ENCODE measurements at regions not wholly inside any gene's neighbourhood (a gene's known extent, or its start where the extent isn't known, plus 50 kb on each side); places are given as distances from the start of the nearest gene placed in this dataset.

DNA sequence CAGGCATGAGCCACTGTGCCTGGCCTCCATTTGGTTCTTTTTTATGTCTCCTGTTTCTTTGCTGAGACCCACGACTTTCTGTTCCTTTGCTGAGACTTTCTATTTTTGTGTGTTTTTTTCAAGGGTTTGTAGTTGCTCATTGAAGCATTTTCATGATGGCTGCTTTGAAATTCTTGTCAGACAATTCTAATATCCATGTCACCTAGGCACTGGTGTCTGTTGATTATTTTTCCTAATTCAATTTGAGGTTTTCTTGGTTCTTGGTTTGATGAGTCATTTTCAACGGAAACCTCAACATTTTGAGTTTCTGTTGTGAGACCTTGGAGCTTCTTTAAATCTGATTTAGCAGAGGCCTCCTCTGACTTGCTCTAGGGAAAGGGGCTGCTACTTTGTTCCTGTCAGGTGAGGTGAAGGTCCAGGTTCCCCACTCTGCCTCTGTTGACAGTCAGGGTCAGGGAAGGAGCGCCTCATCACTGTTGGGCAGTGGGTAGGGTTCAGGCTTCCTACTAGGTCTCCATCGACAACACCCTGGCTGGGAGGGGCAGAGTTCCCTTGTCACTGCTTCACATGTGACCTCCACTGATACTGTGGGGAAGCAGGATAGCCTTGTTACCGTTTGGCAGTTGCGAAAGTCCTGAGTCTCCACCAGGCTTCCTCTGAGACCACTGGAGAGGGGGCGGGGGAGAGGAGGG lies 66.1 kb upstream of the SMOX start (continued):
- TF ChIP-seq FOXC1 (CRISPR knock-in tag; IDR thresholded peaks at IDR 0.05; ENCODE audit: borderline replicate concordance) (no peak; the same call in 1 of the 2 replicates), REL (CRISPR knock-in tag; conservative IDR thresholded peaks at IDR 0.05) (no peak), SIX4 (CRISPR knock-in tag; IDR thresholded peaks at IDR 0.05) (no peak), THAP9 (CRISPR knock-in tag; IDR thresholded peaks at IDR 0.05; ENCODE audit: borderline replicate concordance) (no peak), KDM5B (CRISPR knock-in tag; IDR thresholded peaks at IDR 0.05; ENCODE audit: borderline replicate concordance) (no peak), ZHX1 (CRISPR knock-in tag; IDR thresholded peaks at IDR 0.05; ENCODE audit: low read depth) (no peak), ONECUT2 (CRISPR knock-in tag; IDR thresholded peaks at IDR 0.05) (no peak), ATM (IDR thresholded peaks at IDR 0.05; ENCODE audit: borderline replicate concordance) (no peak), ZNF83 (CRISPR knock-in tag; IDR thresholded peaks at IDR 0.05; ENCODE audit: borderline replicate concordance) (no peak), ZNF737 (CRISPR knock-in tag; IDR thresholded peaks at IDR 0.05; ENCODE audit: borderline replicate concordance) (no peak), ZNF510 (CRISPR knock-in tag; IDR thresholded peaks at IDR 0.05; ENCODE audit: low read depth) (no peak), SAFB2 (CRISPR knock-in tag; IDR thresholded peaks at IDR 0.05; ENCODE audit: borderline replicate concordance, low read depth) (no peak), RFXANK (CRISPR knock-in tag; IDR thresholded peaks at IDR 0.05) (no peak), PAF1 (CRISPR knock-in tag; IDR thresholded peaks at IDR 0.05) (no peak), ZNF576 (CRISPR knock-in tag; IDR thresholded peaks at IDR 0.05) (no peak), AGO1 (IDR thresholded peaks at IDR 0.05; ENCODE audit: low read depth, low read length, poor library complexity, severe bottlenecking) (no peak), ZNF883 (CRISPR knock-in tag; IDR thresholded peaks at IDR 0.05; ENCODE audit: not compliant biosample characterization) (no peak), DMAP1 (CRISPR knock-in tag; IDR thresholded peaks at IDR 0.05) (no peak; the same call in 1 of the 2 replicates), ZNF124 (CRISPR knock-in tag; IDR thresholded peaks at IDR 0.05) (no peak)
- TF ChIP-seq, protein P1, sequence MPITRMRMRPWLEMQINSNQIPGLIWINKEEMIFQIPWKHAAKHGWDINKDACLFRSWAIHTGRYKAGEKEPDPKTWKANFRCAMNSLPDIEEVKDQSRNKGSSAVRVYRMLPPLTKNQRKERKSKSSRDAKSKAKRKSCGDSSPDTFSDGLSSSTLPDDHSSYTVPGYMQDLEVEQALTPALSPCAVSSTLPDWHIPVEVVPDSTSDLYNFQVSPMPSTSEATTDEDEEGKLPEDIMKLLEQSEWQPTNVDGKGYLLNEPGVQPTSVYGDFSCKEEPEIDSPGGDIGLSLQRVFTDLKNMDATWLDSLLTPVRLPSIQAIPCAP (CRISPR knock-in tag; IDR thresholded peaks at IDR 0.05; ENCODE audit: low read depth) = no peak
- TF ChIP-seq, protein P2, sequence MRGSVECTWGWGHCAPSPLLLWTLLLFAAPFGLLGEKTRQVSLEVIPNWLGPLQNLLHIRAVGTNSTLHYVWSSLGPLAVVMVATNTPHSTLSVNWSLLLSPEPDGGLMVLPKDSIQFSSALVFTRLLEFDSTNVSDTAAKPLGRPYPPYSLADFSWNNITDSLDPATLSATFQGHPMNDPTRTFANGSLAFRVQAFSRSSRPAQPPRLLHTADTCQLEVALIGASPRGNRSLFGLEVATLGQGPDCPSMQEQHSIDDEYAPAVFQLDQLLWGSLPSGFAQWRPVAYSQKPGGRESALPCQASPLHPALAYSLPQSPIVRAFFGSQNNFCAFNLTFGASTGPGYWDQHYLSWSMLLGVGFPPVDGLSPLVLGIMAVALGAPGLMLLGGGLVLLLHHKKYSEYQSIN (CRISPR knock-in tag; IDR thresholded peaks at IDR 0.05; ENCODE audit: borderline replicate concordance) = no peak
